GM12878 (cell line): ENCODE measurements at regions not wholly inside any gene's neighbourhood (a gene's known extent, or its start where the extent isn't known, plus 50 kb on each side); places are given as distances from the start of the nearest gene placed in this dataset.

Experiments
- ATAC-seq: fragments of 200-7000 bp; cut with Tn5 transposase; 3 replicates; pipeline ENCODE4 v1.9.1; 2020; ENCODE audit warnings: mild to moderate bottlenecking, moderate library complexity
- BruUV-seq: library from RNA; stranded (reverse); fragments of 400-500 nt; replicated peaks from 2 replicates; lab custom pipeline; 2021; lab: Mats Ljungman, UMichigan
- CTCF ChIA-PET: fragments of 300-600 bp; sonication (Branson Sonifier 250); formaldehyde crosslinking; extraction: SDS; loops from one replicate; lab custom pipeline; 2021; ENCODE audit warnings: inconsistent platforms; lab: Yijun Ruan, JAX
- POLR2A ChIA-PET: fragments of 350-600 bp; formaldehyde crosslinking; extraction: SDS; loops from one replicate; lab custom pipeline; 2021; ENCODE audit warnings: inconsistent platforms; lab: Charles Lee
- RAD21 ChIA-PET: fragments of 300-600 bp; sonication (Branson Sonifier 250); formaldehyde crosslinking; loops from one replicate; lab custom pipeline; 2023; ENCODE audit warnings: antibody characterized with exemption; ENCODE audit not compliant: unreplicated experiment; lab: Charles Lee
- SMC1A ChIA-PET: fragments of 300-600 bp; sonication (Branson Sonifier 250); formaldehyde crosslinking; loops from one replicate; lab custom pipeline; 2023; ENCODE audit not compliant: unreplicated experiment, uncharacterized antibody; lab: Charles Lee
- DNase-seq: peaks from one replicate; pipeline ENCODE4 v3.0.0-alpha.2; 2011; ENCODE audit warnings: low read depth, low spot score
- FAIRE-seq: peaks from 3 replicates; lab custom pipeline; 2011; peaks lifted over from hg19 to GRCh38; lab: Jason Lieb, UNC
- H2AFZ ChIP-seq: 2 replicates; pipeline ENCODE4 v1.6.0; 2011; ENCODE audit warnings: low read depth, low read length, control low read depth; ENCODE audit not compliant: control insufficient read depth
- H3K27ac ChIP-seq: 2 replicates; pipeline ENCODE4 v1.5.1; 2011; ENCODE audit warnings: control low read depth; ENCODE audit not compliant: control insufficient read depth, insufficient read depth
- H3K27me3 ChIP-seq, 2 experiments: replicated peaks in 1 of 2; 2 replicates each; pipeline versions ENCODE4 v1.6.0 to v1.6.1; 2011; ENCODE audit warnings: low read length in 1 of 2; ENCODE audit not compliant: control insufficient read depth in 2 of 2, insufficient read depth in 2 of 2
- H3K36me3 ChIP-seq, 2 experiments: 2 replicates each; pipeline ENCODE4 v1.5.1; 2011; ENCODE audit warnings: low read length in 1 of 2; ENCODE audit not compliant: control insufficient read depth in 2 of 2, insufficient read depth in 2 of 2
- H3K4me1 ChIP-seq: 2 replicates; pipeline ENCODE4 v1.6.1; 2011; ENCODE audit warnings: mild to moderate bottlenecking, low read length, moderate library complexity, mixed read lengths; ENCODE audit not compliant: control insufficient read depth, insufficient read depth
- H3K4me2 ChIP-seq: 2 replicates; pipeline ENCODE4 v1.6.0; 2011; ENCODE audit warnings: control low read depth; ENCODE audit not compliant: control insufficient read depth, insufficient read depth
- H3K4me3 ChIP-seq: fragments of 200-600 bp; sonication (generic); 2 replicates; pipeline ENCODE4 v1.5.1; 2016
- H3K79me2 ChIP-seq: 2 replicates; pipeline ENCODE4 v1.6.0; 2011; ENCODE audit warnings: low read length; ENCODE audit not compliant: control insufficient read depth, insufficient read depth
- H3K9ac ChIP-seq: 2 replicates; pipeline ENCODE4 v1.8.0; 2011; ENCODE audit warnings: low read length, control low read depth, mixed read lengths; ENCODE audit not compliant: control insufficient read depth, insufficient read depth
- H3K9me3 ChIP-seq: replicated peaks from 3 replicates; pipeline ENCODE4 v1.5.1; 2011; ENCODE audit warnings: mild to moderate bottlenecking, low read length; ENCODE audit not compliant: control insufficient read depth, insufficient read depth
- H4K20me1 ChIP-seq: 2 replicates; pipeline ENCODE4 v1.6.0; 2011; ENCODE audit not compliant: control insufficient read depth, insufficient read depth
- ATF3 ChIP-seq: IDR thresholded peaks from 2 replicates; pipeline ENCODE4 v1.6.1; 2011; ENCODE audit warnings: low read depth, mild to moderate bottlenecking, low read length, moderate library complexity, borderline replicate concordance; ENCODE audit errors: extremely low read depth
- CEBPB ChIP-seq, 2 experiments: fragments of 150-350 bp in 1 of 2; IDR thresholded peaks; 2 replicates each; pipeline ENCODE4 v1.6.1; 2012 to 2014; ENCODE audit warnings: low read depth in 2 of 2, low read length in 2 of 2, borderline replicate concordance in 1 of 2, inconsistent platforms in 1 of 2
- CEBPZ ChIP-seq: fragments of 150-350 bp; IDR thresholded peaks from 2 replicates; pipeline ENCODE4 v1.6.1; 2016; ENCODE audit warnings: low read depth, low read length
- E4F1 ChIP-seq: fragments of 450-650 bp; IDR thresholded peaks from 2 replicates; pipeline ENCODE4 v1.6.1; 2018; ENCODE audit warnings: borderline replicate concordance, mild to moderate bottlenecking; ENCODE audit not compliant: partially characterized antibody
- FOXK2 ChIP-seq: fragments of 450-650 bp; IDR thresholded peaks from 2 replicates; pipeline ENCODE4 v1.6.1; 2017; ENCODE audit warnings: mild to moderate bottlenecking, moderate library complexity
- MAX ChIP-seq: IDR thresholded peaks from 2 replicates; pipeline ENCODE4 v1.6.1; 2012; ENCODE audit warnings: low read depth, low read length, improper control_type of control experiment
- MEF2A ChIP-seq: IDR thresholded peaks from 2 replicates; pipeline ENCODE4 v1.6.1; 2011; ENCODE audit warnings: low read depth, mild to moderate bottlenecking, low read length, moderate library complexity; ENCODE audit not compliant: insufficient read depth
- MLLT1 ChIP-seq: fragments of 450-650 bp; IDR thresholded peaks from 2 replicates; pipeline ENCODE4 v1.6.1; 2016; ENCODE audit warnings: mild to moderate bottlenecking
- NRF1 ChIP-seq: conservative IDR thresholded peaks from 2 replicates; pipeline ENCODE4 v1.6.1; 2011; ENCODE audit warnings: mild to moderate bottlenecking, low read depth, low read length, improper control_type of control experiment
- SMC3 ChIP-seq: IDR thresholded peaks from 2 replicates; pipeline ENCODE4 v1.6.1; 2011; ENCODE audit warnings: low read length, improper control_type of control experiment, borderline replicate concordance
- SREBF1 ChIP-seq: IDR thresholded peaks from 2 replicates; pipeline ENCODE4 v1.6.1; 2012; ENCODE audit warnings: mild to moderate bottlenecking, low read length
- TCF12 ChIP-seq: IDR thresholded peaks from 2 replicates; pipeline ENCODE4 v1.6.1; 2011; ENCODE audit warnings: low read depth, mild to moderate bottlenecking, low read length
- USF1 ChIP-seq: IDR thresholded peaks from 2 replicates; pipeline ENCODE4 v1.6.1; 2011; ENCODE audit warnings: borderline replicate concordance, low read depth, mild to moderate bottlenecking, moderate library complexity, mixed read lengths, low read length; ENCODE audit not compliant: insufficient read depth; ENCODE audit errors: extremely low read length
- YY1 ChIP-seq: IDR thresholded peaks from 2 replicates; pipeline ENCODE4 v1.6.1; 2011; ENCODE audit warnings: low read depth, mild to moderate bottlenecking, low read length
- ZZZ3 ChIP-seq: IDR thresholded peaks from 2 replicates; pipeline ENCODE4 v1.6.1; 2011; ENCODE audit warnings: low read depth; ENCODE audit not compliant: control insufficient read depth, insufficient read length
- WGBS: methylation state at CpG from one replicate; pipeline ENCODE4 v1.1.6; 2016; ENCODE audit warnings: low lambda C conversion rate; ENCODE audit not compliant: insufficient replicate concordance, insufficient coverage; ENCODE audit errors: missing lambda C conversion rate; 5-methylcytosine and 5-hydroxymethylcytosine counted together
- in situ Hi-C: fragments of 300-500 bp; cut with MboI; formaldehyde crosslinking; loops from 9 replicates; pipeline ENCODE4 v1.14.3; 2018; ENCODE audit warnings: mixed read lengths
- intact Hi-C: fragments of 100-400 bp; cut with micrococcal nuclease; formaldehyde crosslinking; loops from one replicate; pipeline ENCODE4 v1.14.2; 2022; ENCODE audit not compliant: unreplicated experiment

GRCh38 chr12:40157336-40157735 is 51.5 kb upstream of the SLC2A13 start:
- in situ Hi-C loops (no loop called here), intact Hi-C loops (no loop called here)
- DNase-seq, result no peak
- ChIA-PET CTCF (interaction anchor here (1.1 to 2.1 kb wide), 4 partner anchors 34 to 166 kb away, joined by 3 to 11 read pairs (median 6); no protein-coding TSS in a partner anchor), RAD21 (interaction anchor here (1.2 to 2.0 kb wide), 5 partner anchors 13 to 111 kb away, joined by 3 to 13 read pairs (median 5); no protein-coding TSS in a partner anchor), SMC1A (interaction anchor here (0.7 to 7.0 kb wide), 14 partner anchors 13 to 158 kb away, joined by 3 to 66 read pairs (median 6); no protein-coding TSS in a partner anchor), POLR2A (interaction anchor here (0.9 to 2.1 kb wide), 3 partner anchors 17 to 72 kb away, joined by 3 to 8 read pairs (median 4); no protein-coding TSS in a partner anchor)
- FAIRE-seq, result no peak
- no peaks in the 10 kb centered on the region; the same call in 2 of the 3 replicates for H3K9me3 ChIP-seq
- no TSS peak for BruUV-seq
- no peak for TF ChIP-seq MLLT1
- no peak for TF ChIP-seq ATF3
- TF ChIP-seq USF1, result no peak
- TF ChIP-seq TCF12, result no peak
- TF ChIP-seq NRF1, result no peak
- TF ChIP-seq SREBF1, result no peak
- no peak for TF ChIP-seq E4F1
- TF ChIP-seq ZZZ3, result no peak
- TF ChIP-seq SMC3, result no peak
- TF ChIP-seq CEBPZ, result no peak
- no peak for TF ChIP-seq MEF2A
- TF ChIP-seq MAX, result no peak
- TF ChIP-seq FOXK2, result no peak
- no peak for TF ChIP-seq YY1
- TF ChIP-seq CEBPB (IDR thresholded peaks at IDR 0.05; ENCODE audit: borderline replicate concordance in 1 of 2, low read depth in 2 of 2, low read length in 2 of 2), result no peak
- H3K4me2 ChIP-seq, result no peak overlapping the region
- no peak for ATAC-seq
- no peaks in the 10 kb centered on the region for H4K20me1 ChIP-seq
- WGBS, result 94% methylated on average over 3 of the region's 3 CpGs
- H3K36me3 ChIP-seq, result no peaks in the 10 kb centered on the region
- H3K27me3 ChIP-seq, result no peaks in the 10 kb centered on the region
- H3K27ac ChIP-seq, result no peak overlapping the region
- no peak overlapping the region for H3K4me3 ChIP-seq
- H3K9ac ChIP-seq, result no peak overlapping the region
- H2AFZ ChIP-seq, result no peak overlapping the region
- H3K4me1 ChIP-seq, result peaks cover 10% of the 10 kb centered on the region
- no peaks in the 10 kb centered on the region for H3K79me2 ChIP-seq
